GM19468 (cell line): ENCODE measurements at regions not wholly inside any gene's neighbourhood (a gene's known extent, or its start where the extent isn't known, plus 50 kb on each side); places are given as distances from the start of the nearest gene placed in this dataset.

Experiments
- ATAC-seq: cut with Tn5 transposase; IDR thresholded peaks from one replicate; pipeline ENCODE4 v1.9.1; 2021; ENCODE audit warnings: mild to moderate bottlenecking, moderate library complexity, moderate number of reproducible peaks; ENCODE audit not compliant: unreplicated experiment; ENCODE audit errors: extremely low read depth

- no peak for ATAC-seq
Observed at GRCh38 chr15:93271871-93272270, 182.9 kb upstream of the RGMA start.

- no peak for ATAC-seq
Observed at GRCh38 chr15:93270937-93271467, 182.0 kb upstream of the RGMA start.

- no peak for ATAC-seq
Observed at GRCh38 chr15:93268066-93268465, 179.1 kb upstream of the RGMA start.

- ATAC-seq = no peak
Observed at GRCh38 chr15:93266291-93266690, 177.3 kb upstream of the RGMA start.

- ATAC-seq = no peak
Observed at GRCh38 chr15:93265111-93265556, 176.1 kb upstream of the RGMA start.

- ATAC-seq = no peak
Observed at GRCh38 chr15:93261845-93262244, 172.8 kb upstream of the RGMA start.

GRCh38 chr15:93257920-93258319, 168.9 kb upstream of the RGMA start:
- no peak for ATAC-seq

- no peak for ATAC-seq
Observed at GRCh38 chr15:93253681-93254080, 164.7 kb upstream of the RGMA start.

- ATAC-seq = no peak
Observed at GRCh38 chr15:93252780-93253179, 163.8 kb upstream of the RGMA start.

GRCh38 chr15:93250950-93251349, 161.9 kb upstream of the RGMA start:
- ATAC-seq = no peak

GRCh38 chr15:93250209-93250608, 161.2 kb upstream of the RGMA start:
- ATAC-seq = no peak

GRCh38 chr15:93249623-93250022, 160.6 kb upstream of the RGMA start:
- no peak for ATAC-seq

- ATAC-seq = no peak
Observed at GRCh38 chr15:93247466-93248121, 158.6 kb upstream of the RGMA start.

GRCh38 chr15:93246266-93247242, 157.5 kb upstream of the RGMA start:
- ATAC-seq = no peak

GRCh38 chr15:93245661-93246042, 156.6 kb upstream of the RGMA start:
- ATAC-seq = no peak

GRCh38 chr15:93244696-93245660, 156.0 kb upstream of the RGMA start:
- ATAC-seq = no peak

- no peak for ATAC-seq
Observed at GRCh38 chr15:93243573-93243972, 154.6 kb upstream of the RGMA start.

GRCh38 chr15:93241696-93242585, 152.9 kb upstream of the RGMA start:
- ATAC-seq = no peak

- ATAC-seq = no peak
Observed at GRCh38 chr15:93239993-93240392, 151.0 kb upstream of the RGMA start.
